ENCODE measurements at regions not wholly inside any gene's neighbourhood (a gene's known extent, or its start where the extent isn't known, plus 50 kb on each side); places are given as distances from the start of the nearest gene placed in this dataset.

DNA sequence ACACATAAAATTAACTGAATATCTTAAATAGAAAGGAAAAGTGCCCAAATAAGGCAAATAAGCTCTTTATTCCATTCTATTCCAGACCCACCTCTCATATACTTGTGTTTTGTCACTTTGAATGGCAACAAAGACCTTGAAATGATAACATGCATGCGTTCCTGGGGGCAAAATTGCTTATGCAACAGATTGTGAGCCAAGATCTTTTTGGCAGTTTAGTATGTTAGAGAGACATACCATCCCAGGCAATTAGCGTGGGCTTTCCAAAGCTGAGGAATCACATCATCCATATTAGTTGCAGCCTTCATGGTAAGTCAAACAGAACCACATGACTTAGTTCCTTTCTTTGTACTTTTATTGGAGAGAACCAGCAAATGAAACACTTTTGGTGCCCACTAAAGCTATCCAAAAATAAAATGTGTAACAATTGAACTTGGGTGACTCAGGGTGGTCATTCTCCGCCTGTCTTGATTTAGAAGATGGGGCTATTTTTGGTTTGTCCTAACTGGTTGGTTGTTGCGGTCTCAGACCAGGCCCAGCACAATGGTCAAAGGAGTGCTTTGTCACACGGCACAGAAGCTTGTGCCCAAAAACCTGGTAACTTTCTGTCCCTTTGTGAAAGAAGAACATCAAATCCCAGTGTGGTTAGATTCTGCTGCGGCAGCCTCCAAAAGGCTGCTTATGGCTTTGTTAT, 68.7 kb upstream of the ATF3 start:
- TF ChIP-seq CTCF (IDR thresholded peaks at IDR 0.05): no peak
- no peak for TF ChIP-seq EZH2 (IDR thresholded peaks at IDR 0.05; ENCODE audit: borderline replicate concordance, insufficient read depth, low read depth, low read length, poor library complexity, severe bottlenecking)
